Neural crest cell (in vitro differentiated cells): ENCODE measurements at regions not wholly inside any gene's neighbourhood (a gene's known extent, or its start where the extent isn't known, plus 50 kb on each side); places are given as distances from the start of the nearest gene placed in this dataset.

ENCODE experiments used
- DNase-seq: peaks from one replicate; pipeline ENCODE4 v3.0.0; 2021; ENCODE audit warnings: low read depth, mixed read lengths, low spot score
- H3K27ac Mint-ChIP-seq: one replicate; pipeline ENCODE4 v1.8.0; 2021; ENCODE audit warnings: mild to moderate bottlenecking, mixed read lengths; ENCODE audit not compliant: unreplicated experiment
- H3K27me3 Mint-ChIP-seq: 2 replicates; pipeline ENCODE4 v1.8.0; 2021; ENCODE audit warnings: low read depth, mild to moderate bottlenecking, mixed read lengths
- H3K36me3 Mint-ChIP-seq: 2 replicates; pipeline ENCODE4 v1.8.0; 2021; ENCODE audit warnings: low read depth, mild to moderate bottlenecking, mixed read lengths
- H3K4me1 Mint-ChIP-seq: 2 replicates; pipeline ENCODE4 v1.8.0; 2021; ENCODE audit warnings: mixed read lengths
- H3K4me3 Mint-ChIP-seq: one replicate; pipeline ENCODE4 v1.8.0; 2021; ENCODE audit warnings: mild to moderate bottlenecking, mixed read lengths
- H3K9me3 Mint-ChIP-seq: 2 replicates; pipeline ENCODE4 v1.8.0; 2021; ENCODE audit warnings: mixed read lengths
- TF ChIP-seq, protein P1 (sequence below): fragments of 200-600 bp; sonication (generic); conservative IDR thresholded peaks from 2 replicates; pipeline ENCODE4 v1.5.0; 2021; ENCODE audit warnings: antibody characterized with exemption, mild to moderate bottlenecking

DNA sequence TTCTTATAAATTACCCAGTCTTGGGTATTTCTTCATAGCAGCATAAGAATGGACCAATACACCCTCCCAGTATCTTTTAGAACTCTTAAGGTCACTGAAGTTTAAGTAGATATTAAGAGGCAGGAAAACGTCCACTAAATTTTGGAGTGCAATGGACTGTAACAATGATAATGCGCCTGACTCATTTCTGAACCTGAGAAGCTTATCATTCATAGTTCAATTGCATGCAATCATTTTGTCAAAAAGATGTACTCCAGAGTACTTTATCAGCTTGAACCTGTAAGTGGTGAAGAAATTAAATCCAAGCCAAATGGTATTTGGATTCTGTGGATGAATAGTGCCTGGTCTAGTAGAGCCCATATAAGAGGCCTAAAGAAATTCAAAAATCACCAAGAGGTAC lies 196.5 kb upstream of the CDH9 start:
- Mint-ChIP-seq H3K4me3 (no peak overlapping the region), H3K27me3 (no peaks in the 10 kb centered on the region), H3K36me3 (no peaks in the 10 kb centered on the region), H3K27ac (no peak overlapping the region), H3K4me1 (no peaks in the 10 kb centered on the region), H3K9me3 (no peaks in the 10 kb centered on the region)
- no peak for DNase-seq
- TF ChIP-seq, protein P1, sequence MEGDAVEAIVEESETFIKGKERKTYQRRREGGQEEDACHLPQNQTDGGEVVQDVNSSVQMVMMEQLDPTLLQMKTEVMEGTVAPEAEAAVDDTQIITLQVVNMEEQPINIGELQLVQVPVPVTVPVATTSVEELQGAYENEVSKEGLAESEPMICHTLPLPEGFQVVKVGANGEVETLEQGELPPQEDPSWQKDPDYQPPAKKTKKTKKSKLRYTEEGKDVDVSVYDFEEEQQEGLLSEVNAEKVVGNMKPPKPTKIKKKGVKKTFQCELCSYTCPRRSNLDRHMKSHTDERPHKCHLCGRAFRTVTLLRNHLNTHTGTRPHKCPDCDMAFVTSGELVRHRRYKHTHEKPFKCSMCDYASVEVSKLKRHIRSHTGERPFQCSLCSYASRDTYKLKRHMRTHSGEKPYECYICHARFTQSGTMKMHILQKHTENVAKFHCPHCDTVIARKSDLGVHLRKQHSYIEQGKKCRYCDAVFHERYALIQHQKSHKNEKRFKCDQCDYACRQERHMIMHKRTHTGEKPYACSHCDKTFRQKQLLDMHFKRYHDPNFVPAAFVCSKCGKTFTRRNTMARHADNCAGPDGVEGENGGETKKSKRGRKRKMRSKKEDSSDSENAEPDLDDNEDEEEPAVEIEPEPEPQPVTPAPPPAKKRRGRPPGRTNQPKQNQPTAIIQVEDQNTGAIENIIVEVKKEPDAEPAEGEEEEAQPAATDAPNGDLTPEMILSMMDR: no peak

DNA sequence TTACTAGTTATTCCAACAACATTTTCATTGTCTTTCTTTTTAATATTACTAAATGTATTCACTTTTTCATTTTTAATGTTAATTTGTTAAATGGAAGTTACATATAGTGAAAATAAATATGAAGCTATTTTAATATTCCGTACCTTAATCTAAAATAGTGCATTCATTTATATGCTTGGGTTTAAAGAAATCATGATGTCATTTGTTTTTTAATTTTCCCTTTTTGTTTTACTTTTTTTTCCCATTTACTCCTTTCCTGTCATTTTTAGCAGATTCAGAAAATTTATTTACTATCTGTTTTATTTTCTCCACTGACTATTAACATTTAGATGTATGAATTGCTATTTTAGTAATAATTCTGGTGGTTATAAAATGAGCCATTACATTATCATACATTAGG lies 183.0 kb upstream of the CDH9 start:
- no peak overlapping the region for H3K27ac Mint-ChIP-seq
- H3K9me3 Mint-ChIP-seq: peaks cover 2% of the 10 kb centered on the region
- H3K27me3 Mint-ChIP-seq: no peaks in the 10 kb centered on the region
- H3K36me3 Mint-ChIP-seq: no peaks in the 10 kb centered on the region
- TF ChIP-seq, protein P1: no peak
- H3K4me3 Mint-ChIP-seq: no peak overlapping the region
- no peaks in the 10 kb centered on the region for H3K4me1 Mint-ChIP-seq
- no peak for DNase-seq

DNA sequence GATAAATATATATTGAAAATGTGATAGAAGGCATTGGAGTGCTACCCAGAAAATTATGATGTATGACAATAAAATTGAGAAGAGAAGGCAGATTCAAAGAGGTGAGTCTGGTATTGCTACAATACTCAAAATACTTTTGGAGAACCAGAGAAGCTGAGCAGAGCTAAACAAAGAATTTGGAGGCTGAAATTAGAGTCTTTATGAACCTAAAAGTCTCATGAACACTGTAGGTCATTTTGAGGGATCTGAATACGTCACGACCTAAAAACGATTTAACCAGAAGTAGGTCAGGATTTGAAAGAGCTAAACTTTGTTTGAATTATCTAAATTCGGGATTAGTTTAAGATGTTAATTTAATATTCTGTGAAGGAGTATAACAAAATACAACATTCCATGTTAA lies 182.4 kb upstream of the CDH9 start:
- Mint-ChIP-seq H3K27ac (no peak overlapping the region), H3K27me3 (no peaks in the 10 kb centered on the region), H3K9me3 (peaks cover 2% of the 10 kb centered on the region), H3K36me3 (no peaks in the 10 kb centered on the region), H3K4me1 (no peaks in the 10 kb centered on the region), H3K4me3 (no peak overlapping the region)
- DNase-seq: no peak
- TF ChIP-seq, protein P1: no peak

DNA sequence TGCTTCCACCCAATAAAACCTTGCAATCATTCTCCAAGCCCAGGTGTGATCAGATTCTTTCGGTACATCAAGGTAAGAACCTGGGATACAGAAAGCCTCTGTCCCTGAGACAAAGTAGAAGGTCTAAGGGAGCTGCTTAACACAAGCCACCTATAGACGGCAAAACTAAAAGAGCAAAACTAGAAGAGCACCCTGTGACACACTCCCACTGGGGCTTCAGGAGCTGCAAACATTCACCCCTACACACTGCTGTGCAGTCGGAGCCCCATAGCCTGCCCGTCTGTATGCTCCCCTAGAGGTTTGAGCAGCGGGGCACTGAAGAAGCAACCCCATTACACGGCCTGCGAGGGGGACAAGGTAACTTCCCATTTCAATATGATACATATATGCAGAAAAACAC lies 179.6 kb upstream of the CDH9 start:
- TF ChIP-seq, protein P1: no peak
- no peaks in the 10 kb centered on the region for H3K4me1 Mint-ChIP-seq
- DNase-seq: no peak
- no peaks in the 10 kb centered on the region for H3K27me3 Mint-ChIP-seq
- H3K9me3 Mint-ChIP-seq: peaks cover 2% of the 10 kb centered on the region
- no peak overlapping the region for H3K4me3 Mint-ChIP-seq
- no peak overlapping the region for H3K27ac Mint-ChIP-seq
- no peaks in the 10 kb centered on the region for H3K36me3 Mint-ChIP-seq

DNA sequence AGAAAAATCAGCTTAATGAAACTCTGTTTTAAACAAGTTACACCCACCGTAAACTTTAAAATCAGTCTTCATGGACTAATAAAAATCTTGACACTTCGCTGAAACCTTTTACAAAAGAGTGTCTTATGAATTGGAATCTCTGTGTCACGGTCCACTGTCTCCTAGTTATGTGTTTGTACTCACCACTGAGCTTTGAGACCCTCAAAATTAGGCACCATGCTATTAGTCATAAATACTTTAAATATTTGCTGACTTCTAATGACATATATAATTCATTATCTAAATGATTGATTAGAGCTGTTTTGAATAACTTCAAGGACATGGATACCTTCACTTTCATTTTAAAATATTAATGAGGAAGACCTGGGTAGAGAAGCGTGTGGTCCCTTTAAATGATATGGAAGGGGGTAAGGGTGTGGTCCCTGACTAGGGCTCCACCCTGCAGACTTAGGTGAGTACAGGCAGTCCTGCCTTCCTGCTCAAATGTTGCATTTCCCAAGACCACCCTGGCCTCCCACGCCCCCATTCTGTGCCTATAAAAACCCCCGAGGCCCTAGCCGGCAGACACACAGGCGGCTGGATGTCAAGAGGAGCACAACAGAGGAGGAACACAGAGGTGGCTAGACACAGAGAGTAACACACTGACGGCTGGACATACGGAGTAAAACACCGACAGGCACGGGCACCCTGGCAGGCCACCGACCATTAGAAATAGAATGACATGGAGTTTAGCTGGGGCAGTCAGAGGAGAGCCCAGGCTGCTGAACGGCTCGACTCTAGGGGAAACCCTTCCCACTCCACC lies 179.0 kb upstream of the CDH9 start:
- no peaks in the 10 kb centered on the region for H3K27me3 Mint-ChIP-seq
- no peak for DNase-seq
- no peaks in the 10 kb centered on the region for H3K4me1 Mint-ChIP-seq
- no peak overlapping the region for H3K27ac Mint-ChIP-seq
- H3K36me3 Mint-ChIP-seq: no peaks in the 10 kb centered on the region
- H3K4me3 Mint-ChIP-seq: no peak overlapping the region
- H3K9me3 Mint-ChIP-seq: peaks cover 2% of the 10 kb centered on the region
- TF ChIP-seq, protein P1: no peak
